Upper lobe of left lung (tissue), 4 donors: ENCODE measurements at regions not wholly inside any gene's neighbourhood (a gene's known extent, or its start where the extent isn't known, plus 50 kb on each side); places are given as distances from the start of the nearest gene placed in this dataset.

Experiments
- CTCF ChIP-seq, 6 experiments: fragments of 450-650 bp in 4 of 6; fragments of 200-600 bp in 2 of 6; sonication (generic) in 2 of 6; IDR thresholded peaks; one replicate each; pipeline ENCODE4 v1.5.1; 2016 to 2019; ENCODE audit warnings: antibody characterized with exemption in 6 of 6
- EP300 ChIP-seq, 4 donors: sonication (generic); formaldehyde crosslinking; IDR thresholded peaks; one replicate each; pipeline ENCODE4 v1.5.1; 2017; ENCODE audit warnings: antibody characterized with exemption in 4 of 4, control low read depth in 2 of 4
- POLR2A ChIP-seq, 4 donors: fragments of 450-650 bp; IDR thresholded peaks; one replicate each; pipeline ENCODE4 v1.5.1; 2016 to 2017; ENCODE audit warnings: antibody characterized with exemption in 4 of 4, mild to moderate bottlenecking in 2 of 4
- POLR2AphosphoS5 ChIP-seq, 2 donors: sonication (generic); formaldehyde crosslinking; IDR thresholded peaks; one replicate each; pipeline ENCODE4 v1.5.1; 2017; ENCODE audit warnings: antibody characterized with exemption in 2 of 2

- no peak for TF ChIP-seq CTCF (IDR thresholded peaks at IDR 0.05)
- TF ChIP-seq POLR2A (IDR thresholded peaks at IDR 0.05) = no peak
- TF ChIP-seq EP300 (IDR thresholded peaks at IDR 0.05) = no peak
- no peak for TF ChIP-seq POLR2AphosphoS5 (IDR thresholded peaks at IDR 0.05)
Measured at GRCh38 chr1:184910005-184910404, 64.3 kb downstream of the NIBAN1 start.
